ENCODE measurements at regions not wholly inside any gene's neighbourhood (a gene's known extent, or its start where the extent isn't known, plus 50 kb on each side); places are given as distances from the start of the nearest gene placed in this dataset.

- Histone ChIP-seq H4K20me1 (replicated peaks; ENCODE audit: control insufficient read depth, extremely low read depth, insufficient read depth, low read length) (no peaks in the 10 kb centered on the region), H3K27ac (ENCODE audit: insufficient read depth, low read depth, low read length) (no peak overlapping the region), H3K4me2 (ENCODE audit: insufficient read depth, low read length) (no peak overlapping the region), H3K9me1 (replicated peaks; ENCODE audit: control insufficient read depth, extremely low read depth, insufficient read depth, low read length) (no peaks in the 10 kb centered on the region), H3K36me3 (ENCODE audit: control insufficient read depth in 2 of 2, extremely low read depth in 1 of 2, insufficient read depth in 2 of 2, low read length in 2 of 2) (no peaks in the 10 kb centered on the region), H3K9me3 (replicated peaks; ENCODE audit: control insufficient read depth, insufficient read depth, low read length) (no peaks in the 10 kb centered on the region), H3K27me3 (ENCODE audit: control insufficient read depth in 2 of 2, insufficient read depth in 2 of 2, low read length in 2 of 2) (no peaks in the 10 kb centered on the region), H3K79me2 (ENCODE audit: control insufficient read depth, insufficient read depth, low read length) (no peaks in the 10 kb centered on the region), H3K9ac (replicated peaks; ENCODE audit: extremely low read depth, insufficient read depth, low read length) (no peak overlapping the region), H3K4me3 (replicated peaks in 1 of 3; ENCODE audit: insufficient read depth in 1 of 3, low read depth in 1 of 3, low read length in 3 of 3) (no peak overlapping the region), H2AFZ (ENCODE audit: low read depth, low read length) (no peak overlapping the region), H3K4me1 (ENCODE audit: control insufficient read depth, extremely low read depth, insufficient read depth, low read length) (no peaks in the 10 kb centered on the region)
- TF ChIP-seq MYC (IDR thresholded peaks at IDR 0.05; ENCODE audit: low read depth, low read length) (no peak), FOS (IDR thresholded peaks at IDR 0.05; ENCODE audit: borderline replicate concordance, insufficient read depth, low read length) (no peak), JUN (IDR thresholded peaks at IDR 0.05; ENCODE audit: borderline replicate concordance, insufficient read depth, insufficient read length, low read depth) (no peak)
- no peak for FAIRE-seq
- no peak for DNase-seq (ENCODE audit: low read depth, low spot score)
- CTCF ChIA-PET, result interaction anchor here (1.0 kb wide), 1 partner anchor 11 kb away, joined by 3 read pairs; no protein-coding TSS in a partner anchor
- dilution Hi-C loops (cut with MboI; ENCODE audit: extremely low pct_ligation_motif_present, low sequenced_read_pairs), result no loop called here
- intact Hi-C loops (cut with micrococcal nuclease), result no loop called here
- BruUV-seq (replicated peaks), result no TSS peak
- POLR2A ChIA-PET, result no interaction called here
These were observed 82.5 kb downstream of the PJA1 start for GRCh38 chrX:69082753-69083150.

GRCh38 chrX:69082055-69082752, 83.0 kb downstream of the PJA1 start:
- intact Hi-C loops (cut with micrococcal nuclease), result no loop called here
- dilution Hi-C loops (cut with MboI; ENCODE audit: extremely low pct_ligation_motif_present, low sequenced_read_pairs), result no loop called here
- no TSS peak for BruUV-seq (replicated peaks)
- Histone ChIP-seq H3K4me1 (ENCODE audit: control insufficient read depth, extremely low read depth, insufficient read depth, low read length) (no peaks in the 10 kb centered on the region), H3K4me3 (replicated peaks in 1 of 3; ENCODE audit: insufficient read depth in 1 of 3, low read depth in 1 of 3, low read length in 3 of 3) (no peak overlapping the region), H4K20me1 (replicated peaks; ENCODE audit: control insufficient read depth, extremely low read depth, insufficient read depth, low read length) (no peaks in the 10 kb centered on the region), H2AFZ (ENCODE audit: low read depth, low read length) (no peak overlapping the region), H3K9me1 (replicated peaks; ENCODE audit: control insufficient read depth, extremely low read depth, insufficient read depth, low read length) (no peaks in the 10 kb centered on the region), H3K27ac (ENCODE audit: insufficient read depth, low read depth, low read length) (no peak overlapping the region), H3K4me2 (ENCODE audit: insufficient read depth, low read length) (no peak overlapping the region), H3K79me2 (ENCODE audit: control insufficient read depth, insufficient read depth, low read length) (no peaks in the 10 kb centered on the region), H3K36me3 (ENCODE audit: control insufficient read depth in 2 of 2, extremely low read depth in 1 of 2, insufficient read depth in 2 of 2, low read length in 2 of 2) (no peaks in the 10 kb centered on the region), H3K9ac (replicated peaks; ENCODE audit: extremely low read depth, insufficient read depth, low read length) (no peak overlapping the region), H3K27me3 (ENCODE audit: control insufficient read depth in 2 of 2, insufficient read depth in 2 of 2, low read length in 2 of 2) (no peaks in the 10 kb centered on the region), H3K9me3 (replicated peaks; ENCODE audit: control insufficient read depth, insufficient read depth, low read length) (no peaks in the 10 kb centered on the region)
- DNase-seq (ENCODE audit: low read depth, low spot score), result no peak
- ChIA-PET CTCF (interaction anchor here (1.0 kb wide), 1 partner anchor 12 kb away, joined by 3 read pairs; no protein-coding TSS in a partner anchor), POLR2A (no interaction called here)
- no peak for FAIRE-seq
- TF ChIP-seq MAX (IDR thresholded peaks at IDR 0.05; ENCODE audit: insufficient read depth, insufficient read length), result no peak
- no peak for TF ChIP-seq POLR2AphosphoS5 (IDR thresholded peaks at IDR 0.05; ENCODE audit: insufficient read depth, low read depth, low read length)
- TF ChIP-seq CTCF (IDR thresholded peaks at IDR 0.05; ENCODE audit: extremely low read depth in 1 of 2, insufficient read depth in 1 of 2, low read depth in 1 of 2, low read length in 2 of 2), result no peak
- no peak for TF ChIP-seq FOS (IDR thresholded peaks at IDR 0.05; ENCODE audit: borderline replicate concordance, insufficient read depth, low read length)
- TF ChIP-seq POLR2A (IDR thresholded peaks at IDR 0.05; ENCODE audit: low read depth, low read length), result no peak
- TF ChIP-seq JUN (IDR thresholded peaks at IDR 0.05; ENCODE audit: borderline replicate concordance, insufficient read depth, insufficient read length, low read depth), result no peak
- no peak for TF ChIP-seq GATA2 (IDR thresholded peaks at IDR 0.05; ENCODE audit: insufficient read depth, insufficient read length, low read depth, low read length)
- TF ChIP-seq EZH2 (IDR thresholded peaks at IDR 0.05; ENCODE audit: borderline replicate concordance, low read depth, low read length, severe bottlenecking), result no peak
- no peak for TF ChIP-seq MYC (IDR thresholded peaks at IDR 0.05; ENCODE audit: low read depth, low read length)

Measured in endothelial cell of umbilical vein (primary cell).